ENCODE measurements at regions not wholly inside any gene's neighbourhood (a gene's known extent, or its start where the extent isn't known, plus 50 kb on each side); places are given as distances from the start of the nearest gene placed in this dataset.

DNA sequence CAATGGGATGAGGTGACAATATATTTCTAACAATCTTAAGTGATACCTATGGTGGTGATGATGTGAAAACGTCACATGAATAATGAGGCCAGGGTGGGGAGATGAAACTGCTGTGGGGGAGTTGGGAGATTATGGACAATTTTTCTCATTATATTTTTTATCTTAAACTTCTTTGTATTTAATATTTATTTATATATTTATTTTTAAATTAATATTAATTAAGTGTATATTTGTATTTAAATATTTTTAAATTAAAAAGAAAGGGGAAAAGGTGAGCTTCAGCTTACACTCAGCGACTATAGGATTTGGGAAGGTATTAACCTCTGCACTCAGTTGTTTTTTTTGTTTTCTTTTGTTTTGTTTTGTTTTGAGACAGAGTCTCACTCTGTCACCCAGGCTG is 158.7 kb downstream of the PSMG1 start:
- H3K4me3 ChIP-seq = no peak overlapping the region
- H3K27ac ChIP-seq = no peak overlapping the region
- TF ChIP-seq CTCF (IDR thresholded peaks at IDR 0.05) (no peak), POLR2A (IDR thresholded peaks at IDR 0.05) (no peak)
- H3K27me3 ChIP-seq = no peaks in the 10 kb centered on the region
- H3K4me1 ChIP-seq = peaks cover 4 to 7% of the 10 kb centered on the region in 2 donors
- intact Hi-C loops (cut with DNase I; ENCODE audit: low total_unique reads) = no loop called here
- no peaks in the 10 kb centered on the region for H3K36me3 ChIP-seq
- H3K9me3 ChIP-seq = no peaks in the 10 kb centered on the region
- DNase-seq = no peak

DNA sequence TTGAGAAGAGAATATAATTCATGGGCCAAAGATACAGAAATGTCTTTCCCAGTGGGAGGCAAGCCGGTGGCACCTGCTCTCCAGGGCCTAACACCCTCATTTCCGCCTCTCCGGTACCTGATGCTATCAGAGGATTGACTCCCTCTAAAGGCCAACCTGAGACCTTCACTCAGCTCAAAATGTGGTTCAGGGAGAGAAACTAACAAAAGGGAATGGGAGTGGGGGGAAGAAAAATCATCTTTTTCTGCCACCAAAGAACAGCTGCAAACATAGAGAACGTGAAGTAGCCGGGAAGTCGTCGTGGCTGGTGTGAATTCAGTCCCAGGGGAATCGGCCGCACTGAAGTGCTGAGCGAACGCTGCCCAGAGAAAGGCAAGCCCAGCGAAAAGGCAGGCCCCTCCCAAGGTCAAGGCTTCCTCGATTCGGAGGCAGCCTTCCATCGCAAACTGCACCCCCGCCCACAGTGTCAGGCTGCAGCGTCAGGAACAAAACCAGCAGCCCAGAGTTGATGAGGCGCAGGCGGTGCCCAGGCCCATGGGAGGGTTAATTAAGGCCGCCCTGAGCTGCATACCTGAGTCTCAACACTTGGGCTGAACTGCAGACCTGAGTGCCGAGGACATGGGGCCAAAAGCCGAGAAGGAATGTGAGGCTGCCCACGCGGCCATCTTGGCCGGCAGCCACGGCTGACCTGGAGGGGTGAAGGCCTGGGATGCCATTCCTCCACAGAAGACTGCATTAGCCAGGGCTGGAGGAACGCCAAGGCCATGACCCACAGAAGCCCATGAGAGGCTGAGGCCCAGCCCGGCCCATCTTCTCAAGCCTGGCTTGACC is 160.2 kb downstream of the PSMG1 start:
- H3K4me3 ChIP-seq = no peak overlapping the region
- no peaks in the 10 kb centered on the region for H3K36me3 ChIP-seq
- intact Hi-C loops (cut with DNase I; ENCODE audit: low total_unique reads) = no loop called here
- TF ChIP-seq POLR2A (IDR thresholded peaks at IDR 0.05) (no peak), CTCF (IDR thresholded peaks at IDR 0.05) (peak in 2 of 4 experiments; percentile 12 to 24)
- DNase-seq = peak; percentile 59 to 76
- H3K9me3 ChIP-seq = no peaks in the 10 kb centered on the region
- peak overlapping the region; percentile 54 to 58 for H3K27ac ChIP-seq
- H3K4me1 ChIP-seq = peaks cover 4 to 7% of the 10 kb centered on the region in 2 donors
- H3K27me3 ChIP-seq = no peaks in the 10 kb centered on the region

GRCh38 chr21:39022466-39022862 is 160.8 kb downstream of the PSMG1 start:
- intact Hi-C loops (cut with DNase I; ENCODE audit: low total_unique reads) = no loop called here
- DNase-seq = no peak
- peak overlapping the region; percentile 54 to 58 for H3K27ac ChIP-seq
- no peaks in the 10 kb centered on the region for H3K27me3 ChIP-seq
- H3K4me3 ChIP-seq = no peak overlapping the region
- no peaks in the 10 kb centered on the region for H3K9me3 ChIP-seq
- no peaks in the 10 kb centered on the region for H3K36me3 ChIP-seq
- TF ChIP-seq CTCF (IDR thresholded peaks at IDR 0.05) = no peak
- no peak for TF ChIP-seq POLR2A (IDR thresholded peaks at IDR 0.05)
- peaks cover 4 to 7% of the 10 kb centered on the region in 2 donors for H3K4me1 ChIP-seq

DNA sequence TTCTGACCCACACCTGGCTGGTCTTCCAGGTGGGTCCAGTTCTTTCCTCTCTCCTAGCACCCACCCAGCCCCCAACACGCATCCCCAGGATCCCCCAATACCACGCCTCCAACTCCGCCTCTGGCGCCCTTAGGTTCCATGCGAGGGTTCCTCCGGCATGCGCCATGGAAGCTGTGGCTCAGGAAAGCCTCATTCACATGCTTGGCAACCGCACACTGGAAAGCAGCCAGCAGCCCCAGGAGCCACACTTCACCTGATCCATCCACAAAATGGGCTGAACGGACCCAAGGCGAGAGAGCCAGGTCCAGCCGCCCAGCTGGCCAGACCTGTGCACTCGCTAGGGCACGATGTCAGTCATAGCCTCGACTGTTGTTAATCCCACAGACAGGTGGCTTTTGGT is 161.2 kb downstream of the PSMG1 start:
- Histone ChIP-seq H3K4me1 (peaks cover 4 to 7% of the 10 kb centered on the region in 2 donors), H3K36me3 (no peaks in the 10 kb centered on the region), H3K27ac (peak overlapping the region; percentile 54 to 58), H3K9me3 (no peaks in the 10 kb centered on the region), H3K27me3 (no peaks in the 10 kb centered on the region), H3K4me3 (no peak overlapping the region)
- intact Hi-C loops (cut with DNase I; ENCODE audit: low total_unique reads) = no loop called here
- peak in 1 of 2 donors; percentile 34 for DNase-seq
- TF ChIP-seq POLR2A (IDR thresholded peaks at IDR 0.05) (no peak), CTCF (IDR thresholded peaks at IDR 0.05) (no peak)

- H3K27ac ChIP-seq = peak overlapping the region; percentile 2 to 44
- H3K36me3 ChIP-seq = no peaks in the 10 kb centered on the region
- no peak for DNase-seq
- H3K4me3 ChIP-seq = no peak overlapping the region
- TF ChIP-seq CTCF (IDR thresholded peaks at IDR 0.05) = no peak
- TF ChIP-seq POLR2A (IDR thresholded peaks at IDR 0.05) = no peak
- no peaks in the 10 kb centered on the region for H3K27me3 ChIP-seq
- no peaks in the 10 kb centered on the region for H3K9me3 ChIP-seq
- intact Hi-C loops (cut with DNase I; ENCODE audit: low total_unique reads) = no loop called here
- H3K4me1 ChIP-seq = peaks cover 4 to 7% of the 10 kb centered on the region in 2 donors
Observed at GRCh38 chr21:39021478-39021832, 161.8 kb downstream of the PSMG1 start.
